IMR-90 (cell line): ENCODE measurements at regions not wholly inside any gene's neighbourhood (a gene's known extent, or its start where the extent isn't known, plus 50 kb on each side); places are given as distances from the start of the nearest gene placed in this dataset.

Source experiments
- CEBPB ChIP-seq: IDR thresholded peaks from 2 replicates; pipeline ENCODE4 v1.6.1; 2012; ENCODE audit warnings: low read depth, low read length, improper control_type of control experiment
- CHD1 ChIP-seq: IDR thresholded peaks from 2 replicates; pipeline ENCODE4 v1.6.1; 2012; ENCODE audit warnings: low read depth, low read length, improper control_type of control experiment
- CTCF ChIP-seq: conservative IDR thresholded peaks from 2 replicates; pipeline ENCODE4 v1.5.1; 2012; ENCODE audit warnings: mild to moderate bottlenecking, low read depth, low read length, improper control_type of control experiment
- ELK1 ChIP-seq: fragments of 150-350 bp; IDR thresholded peaks from 2 replicates; pipeline ENCODE4 v1.6.1; 2016; ENCODE audit warnings: low read depth, mild to moderate bottlenecking, low read length, moderate library complexity, borderline replicate concordance
- FOS ChIP-seq: fragments of 150-350 bp; IDR thresholded peaks from 2 replicates; pipeline ENCODE4 v1.6.1; 2016; ENCODE audit warnings: low read depth, low read length
- MAFK ChIP-seq: IDR thresholded peaks from 2 replicates; pipeline ENCODE4 v1.6.1; 2012; ENCODE audit warnings: low read depth, low read length, improper control_type of control experiment
- MXI1 ChIP-seq: IDR thresholded peaks from 2 replicates; pipeline ENCODE4 v1.6.1; 2012; ENCODE audit warnings: low read depth, mild to moderate bottlenecking, low read length, moderate library complexity, borderline replicate concordance
- POLR2A ChIP-seq: IDR thresholded peaks from 2 replicates; pipeline ENCODE4 v1.6.1; 2012; ENCODE audit warnings: mild to moderate bottlenecking, low read depth, low read length
- RAD21 ChIP-seq: IDR thresholded peaks from 2 replicates; pipeline ENCODE4 v1.6.1; 2012; ENCODE audit warnings: low read length, improper control_type of control experiment
- RFX5 ChIP-seq: IDR thresholded peaks from 2 replicates; pipeline ENCODE4 v1.8.0; 2012; ENCODE audit warnings: low read depth, mild to moderate bottlenecking, low read length, moderate library complexity
- SMC3 ChIP-seq: fragments of 150-350 bp; IDR thresholded peaks from 2 replicates; pipeline ENCODE4 v1.6.1; 2016; ENCODE audit warnings: low read depth, mild to moderate bottlenecking, antibody characterized with exemption, low read length, moderate library complexity

- TF ChIP-seq SMC3, result no peak
- no peak for TF ChIP-seq CTCF
- no peak for TF ChIP-seq CEBPB
- TF ChIP-seq MXI1, result no peak
- TF ChIP-seq POLR2A, result no peak
- no peak for TF ChIP-seq RAD21
- no peak for TF ChIP-seq MAFK
- no peak for TF ChIP-seq RFX5
- TF ChIP-seq ELK1, result no peak
- TF ChIP-seq FOS, result no peak
- no peak for TF ChIP-seq CHD1
Measured at GRCh38 chr16:8299635-8300034, 290.7 kb downstream of the TMEM114 start.
